H9 (cell line): ENCODE measurements at regions not wholly inside any gene's neighbourhood (a gene's known extent, or its start where the extent isn't known, plus 50 kb on each side); places are given as distances from the start of the nearest gene placed in this dataset.

Source experiments
- DNase-seq: peaks from one replicate; pipeline ENCODE4 v3.0.0-alpha.2; 2017
- H2AFZ ChIP-seq: one replicate; pipeline ENCODE4 v1.6.1; 2013; ENCODE audit warnings: mild to moderate bottlenecking, low read length, control low read depth, moderate library complexity
- H2AK5ac ChIP-seq: 2 replicates; pipeline ENCODE4 v1.6.1; 2013; ENCODE audit warnings: low read length, control low read depth, mixed read lengths; ENCODE audit not compliant: insufficient read length
- H2BK120ac ChIP-seq: one replicate; pipeline ENCODE4 v1.6.1; 2013; ENCODE audit warnings: low read depth, mild to moderate bottlenecking, low read length, control low read depth, inconsistent platforms; ENCODE audit not compliant: poor library complexity, severe bottlenecking
- H2BK12ac ChIP-seq: 2 replicates; pipeline ENCODE4 v1.6.1; 2013; ENCODE audit warnings: low read length, control low read depth, mixed read lengths, low read depth; ENCODE audit not compliant: insufficient read length
- H2BK15ac ChIP-seq: 2 replicates; pipeline ENCODE4 v1.6.1; 2013; ENCODE audit warnings: low read depth, low read length, control low read depth
- H2BK20ac ChIP-seq: one replicate; pipeline ENCODE4 v1.6.1; 2013; ENCODE audit warnings: low read depth, mild to moderate bottlenecking, low read length, control low read depth, inconsistent platforms; ENCODE audit not compliant: poor library complexity, severe bottlenecking
- H2BK5ac ChIP-seq: 2 replicates; pipeline ENCODE4 v1.6.1; 2013; ENCODE audit warnings: low read length, control low read depth, mixed read lengths; ENCODE audit not compliant: insufficient read length
- H3K14ac ChIP-seq: 2 replicates; pipeline ENCODE4 v1.6.1; 2013; ENCODE audit warnings: low read length, control low read depth; ENCODE audit not compliant: insufficient read depth
- H3K18ac ChIP-seq: 2 replicates; pipeline ENCODE4 v1.6.1; 2013; ENCODE audit warnings: low read depth, mild to moderate bottlenecking, mixed read lengths, low read length, control low read depth; ENCODE audit not compliant: insufficient read length
- H3K23ac ChIP-seq: 2 replicates; pipeline ENCODE4 v1.6.1; 2013; ENCODE audit warnings: low read length, control low read depth, mixed read lengths, low read depth; ENCODE audit not compliant: insufficient read length
- H3K23me2 ChIP-seq: 2 replicates; pipeline ENCODE4 v1.6.1; 2013; ENCODE audit warnings: low read depth, mild to moderate bottlenecking, mixed read lengths, low read length, control low read depth; ENCODE audit not compliant: insufficient read length, poor library complexity, severe bottlenecking
- H3K27ac ChIP-seq: 2 replicates; pipeline ENCODE4 v1.5.1; 2013; ENCODE audit warnings: low read length, control low read depth, mixed read lengths, low read depth; ENCODE audit not compliant: insufficient read length
- H3K27me3 ChIP-seq: 2 replicates; pipeline ENCODE4 v1.6.1; 2013; ENCODE audit warnings: low read length, control low read depth, inconsistent platforms; ENCODE audit not compliant: insufficient read depth
- H3K4ac ChIP-seq: 2 replicates; pipeline ENCODE4 v1.6.1; 2013; ENCODE audit warnings: low read depth, mild to moderate bottlenecking, control low read depth, inconsistent platforms, low read length, moderate library complexity
- H3K4me1 ChIP-seq: 2 replicates; pipeline ENCODE4 v1.6.1; 2013; ENCODE audit warnings: low read length, control low read depth, inconsistent platforms; ENCODE audit not compliant: insufficient read depth
- H3K4me2 ChIP-seq: 2 replicates; pipeline ENCODE4 v1.6.1; 2013; ENCODE audit warnings: low read length, control low read depth, mixed read lengths; ENCODE audit not compliant: insufficient read length, insufficient read depth
- H3K56ac ChIP-seq: 2 replicates; pipeline ENCODE4 v1.6.1; 2013; ENCODE audit warnings: low read depth, mild to moderate bottlenecking, mixed read lengths, low read length, control low read depth; ENCODE audit not compliant: insufficient read length
- H3K79me1 ChIP-seq: 2 replicates; pipeline ENCODE4 v1.6.1; 2013; ENCODE audit warnings: low read depth, mild to moderate bottlenecking, moderate library complexity, low read length, control low read depth, inconsistent platforms; ENCODE audit not compliant: insufficient read depth, poor library complexity, severe bottlenecking
- H3K79me2 ChIP-seq: 2 replicates; pipeline ENCODE4 v1.6.1; 2013; ENCODE audit warnings: low read length, control low read depth, inconsistent platforms; ENCODE audit not compliant: insufficient read depth
- H3K9ac ChIP-seq: 2 replicates; pipeline ENCODE4 v1.6.1; 2013; ENCODE audit warnings: low read length, control low read depth, mixed read lengths; ENCODE audit not compliant: insufficient read length; ENCODE audit errors: extremely low read depth
- H3K9me3 ChIP-seq: one replicate; pipeline ENCODE4 v1.6.1; 2013; ENCODE audit warnings: low read depth, low read length, inconsistent platforms; ENCODE audit not compliant: control insufficient read depth
- H3T11ph ChIP-seq: one replicate; pipeline ENCODE4 v1.6.1; 2013; ENCODE audit warnings: mild to moderate bottlenecking, low read length, control low read depth, inconsistent platforms
- H4K20me1 ChIP-seq: one replicate; pipeline ENCODE4 v1.6.1; 2013; ENCODE audit not compliant: control insufficient read depth, insufficient read length, insufficient read depth
- H4K5ac ChIP-seq: 2 replicates; pipeline ENCODE4 v1.6.1; 2013; ENCODE audit warnings: low read depth, mild to moderate bottlenecking, mixed read lengths, low read length, control low read depth; ENCODE audit not compliant: insufficient read length
- H4K8ac ChIP-seq: replicated peaks from 2 replicates; pipeline ENCODE4 v1.6.1; 2013; ENCODE audit warnings: low read length, control low read depth, mixed read lengths, low read depth; ENCODE audit not compliant: insufficient read length
- H4K91ac ChIP-seq: 2 replicates; pipeline ENCODE4 v1.6.1; 2013; ENCODE audit warnings: low read depth, mild to moderate bottlenecking, moderate library complexity, mixed read lengths, low read length, control low read depth; ENCODE audit not compliant: insufficient read length
- H3K27ac Mint-ChIP-seq, 3 experiments: 2 replicates in 2 of 3; 3 replicates in 1 of 3; pipeline ENCODE4 v1.8.0; 2020 to 2021; ENCODE audit warnings: mixed read lengths in 3 of 3, mild to moderate bottlenecking in 1 of 3, moderate library complexity in 1 of 3
- H3K27me3 Mint-ChIP-seq: 2 replicates; pipeline ENCODE4 v1.8.0; 2021; ENCODE audit warnings: low read depth, mild to moderate bottlenecking, moderate library complexity, mixed read lengths
- H3K36me3 Mint-ChIP-seq, 3 experiments: 2 replicates in 2 of 3; 3 replicates in 1 of 3; pipeline ENCODE4 v1.8.0; 2020 to 2021; ENCODE audit warnings: low read depth in 3 of 3, mixed read lengths in 3 of 3; ENCODE audit not compliant: insufficient read depth in 1 of 3
- H3K4me1 Mint-ChIP-seq, 2 experiments: 2 replicates each; pipeline ENCODE4 v1.8.0; 2020; ENCODE audit warnings: mixed read lengths in 2 of 2
- H3K4me3 Mint-ChIP-seq, 2 experiments: 2 replicates in 1 of 2; 3 replicates in 1 of 2; pipeline ENCODE4 v1.8.0; 2020 to 2021; ENCODE audit warnings: mild to moderate bottlenecking in 2 of 2, mixed read lengths in 2 of 2, moderate library complexity in 1 of 2
- H3K9me3 Mint-ChIP-seq, 2 experiments: 2 replicates in 1 of 2; 3 replicates in 1 of 2; pipeline ENCODE4 v1.8.0; 2020; ENCODE audit warnings: mild to moderate bottlenecking in 2 of 2, mixed read lengths in 2 of 2, moderate library complexity in 1 of 2
- WGBS: extraction: QIAGEN DNeasy Blood & Tissue Kit; methylation state at CpG from one replicate; pipeline ENCODE4 v1.1.7; 2013; ENCODE audit warnings: missing lambda C conversion rate, low lambda C conversion rate, mixed read lengths; ENCODE audit not compliant: insufficient read length; ENCODE audit errors: extremely low coverage; 5-methylcytosine and 5-hydroxymethylcytosine counted together
- TF ChIP-seq, protein P1 (sequence below): fragments of 200-600 bp; sonication (generic); conservative IDR thresholded peaks from 3 replicates; pipeline ENCODE4 v1.8.0; 2021; ENCODE audit warnings: antibody characterized with exemption, mild to moderate bottlenecking

DNA sequence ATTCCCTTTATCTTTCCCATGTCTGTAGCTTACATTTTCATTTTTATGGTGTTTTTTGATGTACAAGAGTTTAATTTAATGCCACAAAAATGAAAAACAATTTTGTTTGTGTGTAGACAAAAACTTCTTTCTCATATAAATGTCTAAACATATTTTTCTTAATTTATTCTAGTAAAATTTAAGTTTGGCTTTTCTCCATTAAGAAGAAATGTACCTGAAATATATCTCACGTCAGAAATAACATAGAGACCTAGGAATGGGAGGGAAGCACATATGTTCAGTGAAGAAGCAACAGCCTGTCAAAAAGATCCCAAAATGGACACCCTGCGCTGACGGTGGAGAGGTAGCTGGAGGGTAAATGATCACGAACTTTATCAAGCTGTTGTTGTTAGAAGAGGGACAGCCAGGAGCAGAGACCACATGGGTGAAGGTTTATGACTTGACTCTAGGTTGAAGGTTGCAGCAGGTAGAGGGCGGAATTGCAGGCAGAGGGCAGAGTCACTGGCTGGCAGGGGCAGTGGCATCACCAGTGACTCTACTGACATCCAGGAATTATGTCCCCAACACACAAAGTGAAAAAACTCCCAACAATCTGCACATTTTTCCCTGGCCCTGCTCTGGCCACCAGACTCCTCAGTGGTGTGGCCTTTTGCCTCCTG lies 225.9 kb upstream of the PRSS58 start:
- no peak overlapping the region for H2BK5ac ChIP-seq
- H3K56ac ChIP-seq = no peak overlapping the region
- H2BK120ac ChIP-seq = no peak overlapping the region
- H2AFZ ChIP-seq = no peak overlapping the region
- peaks cover 8 to 9% of the 10 kb centered on the region in 2 experiments for H3K4me1 Mint-ChIP-seq
- no peaks in the 10 kb centered on the region for H3K79me2 ChIP-seq
- no peak overlapping the region for H3K4me2 ChIP-seq
- no peak overlapping the region for H2BK20ac ChIP-seq
- no peak overlapping the region for H2BK12ac ChIP-seq
- no CpG with 5 or more reads among the region's 5 CpGs for WGBS
- no peaks in the 10 kb centered on the region for H3K4me1 ChIP-seq
- H3K9me3 ChIP-seq = no peaks in the 10 kb centered on the region
- H4K8ac ChIP-seq = no peak overlapping the region
- no peak overlapping the region for H4K5ac ChIP-seq
- H3K4me3 Mint-ChIP-seq = no peak overlapping the region
- no peak overlapping the region for H3K14ac ChIP-seq
- H2BK15ac ChIP-seq = no peak overlapping the region; the same call in 1 of the 2 replicates
- no peak overlapping the region for H3K23ac ChIP-seq
- no peak for DNase-seq
- H3K27ac Mint-ChIP-seq = no peak overlapping the region
- H4K20me1 ChIP-seq = no peaks in the 10 kb centered on the region
- H3K9ac ChIP-seq = no peak overlapping the region
- H3K27ac ChIP-seq = no peak overlapping the region
- H3K9me3 Mint-ChIP-seq = no peaks in the 10 kb centered on the region
- H3K79me1 ChIP-seq = no peaks in the 10 kb centered on the region
- no peak overlapping the region for H3K18ac ChIP-seq
- no peak overlapping the region for H3T11ph ChIP-seq
- H3K4ac ChIP-seq = no peak overlapping the region
- H4K91ac ChIP-seq = no peak overlapping the region
- TF ChIP-seq, protein P1, sequence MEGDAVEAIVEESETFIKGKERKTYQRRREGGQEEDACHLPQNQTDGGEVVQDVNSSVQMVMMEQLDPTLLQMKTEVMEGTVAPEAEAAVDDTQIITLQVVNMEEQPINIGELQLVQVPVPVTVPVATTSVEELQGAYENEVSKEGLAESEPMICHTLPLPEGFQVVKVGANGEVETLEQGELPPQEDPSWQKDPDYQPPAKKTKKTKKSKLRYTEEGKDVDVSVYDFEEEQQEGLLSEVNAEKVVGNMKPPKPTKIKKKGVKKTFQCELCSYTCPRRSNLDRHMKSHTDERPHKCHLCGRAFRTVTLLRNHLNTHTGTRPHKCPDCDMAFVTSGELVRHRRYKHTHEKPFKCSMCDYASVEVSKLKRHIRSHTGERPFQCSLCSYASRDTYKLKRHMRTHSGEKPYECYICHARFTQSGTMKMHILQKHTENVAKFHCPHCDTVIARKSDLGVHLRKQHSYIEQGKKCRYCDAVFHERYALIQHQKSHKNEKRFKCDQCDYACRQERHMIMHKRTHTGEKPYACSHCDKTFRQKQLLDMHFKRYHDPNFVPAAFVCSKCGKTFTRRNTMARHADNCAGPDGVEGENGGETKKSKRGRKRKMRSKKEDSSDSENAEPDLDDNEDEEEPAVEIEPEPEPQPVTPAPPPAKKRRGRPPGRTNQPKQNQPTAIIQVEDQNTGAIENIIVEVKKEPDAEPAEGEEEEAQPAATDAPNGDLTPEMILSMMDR = peak; percentile 23; the same call in 1 of the 3 replicates
- no peaks in the 10 kb centered on the region for H3K36me3 Mint-ChIP-seq
- no peaks in the 10 kb centered on the region for H3K23me2 ChIP-seq
- H3K27me3 ChIP-seq = no peaks in the 10 kb centered on the region
- no peak overlapping the region for H2AK5ac ChIP-seq
- H3K27me3 Mint-ChIP-seq = no peaks in the 10 kb centered on the region; the same call in none of the 2 replicates
